ENCODE measurements at regions not wholly inside any gene's neighbourhood (a gene's known extent, or its start where the extent isn't known, plus 50 kb on each side); places are given as distances from the start of the nearest gene placed in this dataset.

- Histone ChIP-seq H3K27ac (ENCODE audit: low read depth, low read length) (no peak overlapping the region), H3K9ac (ENCODE audit: low read length) (no peak overlapping the region), H3K36me3 (ENCODE audit: control insufficient read depth in 1 of 2, insufficient read depth in 2 of 2, low read length in 2 of 2) (no peaks in the 10 kb centered on the region), H4K20me1 (ENCODE audit: insufficient read depth) (no peaks in the 10 kb centered on the region), H3K4me3 (replicated peaks in 1 of 2; ENCODE audit: low read depth in 1 of 2, low read length in 2 of 2) (no peak overlapping the region), H3K9me3 (ENCODE audit: control insufficient read depth in 1 of 2, insufficient read depth in 1 of 2, low read depth in 1 of 2, low read length in 2 of 2) (no peaks in the 10 kb centered on the region), H3K27me3 (ENCODE audit: insufficient read depth, low read length) (peaks cover 23% of the 10 kb centered on the region), H2AFZ (ENCODE audit: low read depth, low read length, poor library complexity, severe bottlenecking) (no peak overlapping the region), H3K4me2 (ENCODE audit: low read length) (no peak overlapping the region), H3K79me2 (ENCODE audit: insufficient read depth, low read length) (no peaks in the 10 kb centered on the region), H3K4me1 (ENCODE audit: control insufficient read depth in 1 of 2, insufficient read depth in 2 of 2, low read length in 2 of 2) (no peaks in the 10 kb centered on the region), H3K9me2 (ENCODE audit: insufficient read depth) (no peaks in the 10 kb centered on the region)
- intact Hi-C loops (cut with micrococcal nuclease), result no loop called here
- ChIA-PET RAD21 (ENCODE audit: low non-redundant PET in 1 of 2, low total read pairs in 2 of 2, uncharacterized antibody in 2 of 2, unreplicated experiment in 2 of 2) (no interaction called here), POLR2A (no interaction called here), CTCF (no interaction called here)
- DNase-seq (ENCODE audit: low read depth, low spot score) (no peak), ATAC-seq (no peak)
- BruUV-seq (replicated peaks), result no TSS peak
- TF ChIP-seq EGR1 (IDR thresholded peaks at IDR 0.05; ENCODE audit: low read depth), result no peak
- no peak for TF ChIP-seq RAD21 (IDR thresholded peaks at IDR 0.05; ENCODE audit: low read depth)
- TF ChIP-seq REST (IDR thresholded peaks at IDR 0.05; ENCODE audit: low read depth), result no peak
- TF ChIP-seq CTCF (IDR thresholded peaks at IDR 0.05 in 2 of 3, conservative IDR thresholded peaks at IDR 0.05 in 1 of 3; ENCODE audit: borderline replicate concordance in 1 of 3, insufficient read depth in 1 of 3, low read depth in 2 of 3, low read length in 2 of 3), result no peak
- TF ChIP-seq POLR2AphosphoS5 (IDR thresholded peaks at IDR 0.05; ENCODE audit: low read depth, low read length), result no peak
- no peak for TF ChIP-seq SRF (IDR thresholded peaks at IDR 0.05; ENCODE audit: low read depth)
- no peak for TF ChIP-seq EZH2phosphoT487 (IDR thresholded peaks at IDR 0.05; ENCODE audit: borderline replicate concordance)
- no peak for TF ChIP-seq FOSL1 (IDR thresholded peaks at IDR 0.05; ENCODE audit: low read depth)
- TF ChIP-seq ZFX (IDR thresholded peaks at IDR 0.05), result no peak
- TF ChIP-seq ATF3 (IDR thresholded peaks at IDR 0.05), result no peak
- TF ChIP-seq ZNF274 (IDR thresholded peaks at IDR 0.05; ENCODE audit: low read depth, low read length), result no peak
- no peak for TF ChIP-seq POLR2A (IDR thresholded peaks at IDR 0.05; ENCODE audit: borderline replicate concordance, extremely low read depth, insufficient read depth, insufficient read length)
- TF ChIP-seq TCF7L2 (IDR thresholded peaks at IDR 0.05; ENCODE audit: borderline replicate concordance, extremely low read depth, insufficient read depth, insufficient read length), result no peak
- no peak for TF ChIP-seq CEBPB (IDR thresholded peaks at IDR 0.05; ENCODE audit: low read depth)
- no peak for TF ChIP-seq ZBTB33 (IDR thresholded peaks at IDR 0.05; ENCODE audit: extremely low read depth, insufficient replicate concordance, low read length)
- no peak for TF ChIP-seq ELF1 (IDR thresholded peaks at IDR 0.05; ENCODE audit: borderline replicate concordance, low read depth)
- no peak for TF ChIP-seq MAX (IDR thresholded peaks at IDR 0.05)
- TF ChIP-seq YY1 (IDR thresholded peaks at IDR 0.05; ENCODE audit: extremely low read depth, insufficient replicate concordance, low read depth, low read length), result no peak
Measured at GRCh38 chr2:7841751-7842150, 840.1 kb upstream of the ID2 start.
